Ovary (tissue), 3 donors: ENCODE measurements at regions not wholly inside any gene's neighbourhood (a gene's known extent, or its start where the extent isn't known, plus 50 kb on each side); places are given as distances from the start of the nearest gene placed in this dataset.

Source experiments
- CTCF ChIP-seq, 3 donors: fragments of 450-650 bp in 2 of 3; fragments of 200-600 bp in 1 of 3; IDR thresholded peaks; one replicate each; pipeline versions ENCODE4 v1.5.1 to v1.8.0; 2016 to 2022; ENCODE audit warnings: antibody characterized with exemption in 3 of 3, mild to moderate bottlenecking in 1 of 3
- POLR2A ChIP-seq: fragments of 450-650 bp; IDR thresholded peaks from one replicate; pipeline ENCODE4 v1.6.1; 2017; ENCODE audit warnings: antibody characterized with exemption, mild to moderate bottlenecking, moderate library complexity
- donor health status: DM: no; HTN: no; CAD: no.

GRCh38 chr6:130720076-130720715, 107.0 kb upstream of the SMLR1 start:
- TF ChIP-seq POLR2A (no peak), CTCF (IDR thresholded peaks at IDR 0.05) (no peak)
